ENCODE measurements at regions not wholly inside any gene's neighbourhood (a gene's known extent, or its start where the extent isn't known, plus 50 kb on each side); places are given as distances from the start of the nearest gene placed in this dataset.

DNA sequence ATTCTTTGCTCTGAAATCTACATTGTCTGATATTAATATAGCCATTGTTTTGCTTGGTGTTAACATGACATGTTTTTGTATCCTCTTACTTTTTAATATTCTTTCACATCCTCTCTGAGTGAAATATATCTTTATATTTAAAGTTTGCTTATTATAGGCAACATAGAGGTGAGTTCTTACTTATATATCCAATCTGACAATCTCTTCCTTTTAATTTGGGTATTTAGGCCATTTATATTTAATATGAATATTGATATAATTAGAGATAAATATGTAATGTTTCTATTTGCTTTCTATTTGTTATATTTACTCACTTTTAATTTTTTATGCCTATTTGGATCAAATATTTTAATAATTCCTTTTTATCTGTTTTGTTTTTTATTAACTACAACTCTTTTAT is 554.1 kb upstream of the SALL1 start:
- DNase-seq, result no peak

DNA sequence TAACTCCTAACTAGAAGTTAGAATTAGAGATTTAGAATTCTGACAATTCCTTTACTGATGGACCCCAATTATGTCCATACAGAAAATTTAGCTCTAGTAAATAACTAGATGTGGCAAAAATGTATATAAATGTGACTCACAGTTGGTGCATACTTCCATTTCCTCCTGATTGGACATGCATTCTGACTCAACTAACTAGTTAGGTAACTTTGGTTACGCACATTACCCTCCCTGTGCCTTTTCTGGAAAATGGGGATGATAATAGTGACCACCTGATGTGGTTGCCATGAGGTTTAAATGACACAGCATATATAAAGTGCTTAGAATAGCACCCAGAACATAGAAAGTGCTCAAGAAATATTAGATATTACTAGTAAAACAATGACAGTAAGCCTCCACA is 550.0 kb upstream of the SALL1 start:
- DNase-seq, result no peak

DNA sequence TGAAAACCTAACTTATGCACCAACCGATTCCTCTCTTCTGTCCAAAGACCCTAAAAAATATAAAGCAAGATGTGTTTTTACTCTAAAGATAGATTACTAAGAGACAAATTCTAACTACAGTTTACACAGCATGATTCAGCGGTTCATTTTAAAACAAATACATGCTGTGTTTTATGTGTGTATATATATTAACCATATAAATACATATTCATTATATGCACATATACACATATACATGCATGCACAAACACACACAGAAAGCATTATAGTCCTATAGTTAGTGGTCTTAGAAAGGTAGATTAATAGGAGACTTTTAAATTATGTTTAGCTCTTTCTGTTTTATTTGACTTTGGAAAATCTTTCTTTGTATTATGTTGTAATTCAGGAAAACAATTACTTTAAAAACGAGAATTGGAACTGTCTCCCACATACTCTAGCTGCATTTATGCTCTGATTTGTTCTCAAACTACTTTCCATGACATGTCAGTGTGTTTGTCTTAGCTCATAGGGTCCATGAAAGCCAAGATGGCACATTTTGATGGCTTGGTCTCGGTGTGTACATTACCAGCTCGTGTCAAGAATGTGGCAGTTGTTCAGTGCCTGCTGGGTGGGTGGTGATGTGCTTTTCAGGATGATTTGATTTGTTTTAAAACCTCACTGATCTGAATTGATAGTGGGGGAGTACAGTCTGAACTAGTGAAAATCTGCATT is 548.8 kb upstream of the SALL1 start:
- no peak for DNase-seq

DNA sequence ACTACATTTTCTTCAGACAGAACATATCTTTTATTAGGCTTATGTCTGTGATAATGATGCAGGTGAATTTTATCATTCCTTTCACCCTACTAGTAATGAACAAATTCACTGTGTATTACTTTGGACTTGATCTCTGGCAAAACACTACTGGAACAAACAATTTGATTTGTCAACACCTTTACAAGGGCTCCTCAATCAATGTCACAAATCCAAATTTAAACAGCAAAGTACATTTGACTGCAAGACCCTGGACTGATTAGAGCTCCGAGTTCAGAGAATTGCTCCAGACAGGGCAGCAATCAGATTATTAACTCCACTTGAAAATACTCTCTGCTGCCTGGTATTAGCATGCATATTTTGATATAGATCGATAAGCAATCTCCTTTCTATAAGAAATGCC is 547.6 kb upstream of the SALL1 start:
- DNase-seq, result no peak

DNA sequence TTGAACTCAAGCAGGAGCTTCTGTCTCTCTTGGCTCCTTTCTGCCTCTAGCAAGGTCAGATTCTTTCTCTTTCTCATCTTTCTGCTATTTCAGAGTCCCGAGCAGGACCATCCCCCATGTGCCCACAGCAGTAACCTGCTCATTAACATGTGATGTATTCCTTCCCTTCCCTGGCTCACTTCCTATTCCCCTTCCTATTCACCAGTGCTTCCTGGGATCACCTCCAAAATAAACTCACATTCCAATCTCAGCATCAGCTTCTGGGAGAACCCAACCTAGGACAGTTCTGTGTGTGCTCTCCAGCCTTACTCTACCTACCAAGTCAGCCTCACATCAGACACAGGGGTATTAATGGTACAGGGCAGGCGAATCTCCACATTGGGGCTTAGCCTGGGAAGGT is 546.4 kb upstream of the SALL1 start:
- DNase-seq, result no peak

DNA sequence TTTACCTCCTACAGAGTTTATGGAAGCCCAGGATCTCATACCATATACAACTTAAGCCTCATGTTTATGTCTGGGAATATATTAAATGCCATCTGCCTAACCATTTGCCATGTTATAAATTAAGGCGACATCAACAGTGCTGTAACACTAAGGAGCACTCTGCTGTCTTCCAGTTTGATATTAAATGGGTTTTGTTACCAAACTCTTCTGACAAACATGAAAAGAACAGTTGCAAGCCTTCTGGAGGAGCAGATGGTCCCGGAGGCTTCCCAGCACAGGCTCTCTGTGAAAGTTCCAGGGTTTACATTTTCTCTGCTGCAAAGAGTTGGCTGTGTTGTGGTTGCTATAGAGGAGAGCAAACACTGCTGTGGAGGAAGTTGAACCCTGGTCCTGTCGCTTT is 545.3 kb upstream of the SALL1 start:
- DNase-seq, result no peak

DNA sequence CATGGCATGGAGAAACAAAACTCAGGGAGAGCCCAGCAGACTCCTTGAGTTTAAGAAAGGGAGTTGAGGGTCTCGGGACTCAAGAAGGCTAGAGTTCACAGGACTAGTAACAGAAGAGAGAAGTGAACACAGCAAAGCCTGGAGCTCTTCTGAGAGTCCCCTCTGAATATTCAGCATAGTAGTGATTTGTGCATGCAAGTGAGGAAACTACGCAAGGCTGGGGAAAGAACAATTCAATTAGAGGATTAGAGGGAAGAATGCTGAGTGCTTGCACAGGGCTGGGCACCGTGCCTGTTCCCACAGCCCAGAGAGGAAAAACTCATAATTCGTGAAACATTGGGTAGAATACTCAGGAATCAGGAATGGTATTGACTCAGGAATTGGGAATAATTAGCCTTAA is 540.0 kb upstream of the SALL1 start:
- DNase-seq, result no peak

DNA sequence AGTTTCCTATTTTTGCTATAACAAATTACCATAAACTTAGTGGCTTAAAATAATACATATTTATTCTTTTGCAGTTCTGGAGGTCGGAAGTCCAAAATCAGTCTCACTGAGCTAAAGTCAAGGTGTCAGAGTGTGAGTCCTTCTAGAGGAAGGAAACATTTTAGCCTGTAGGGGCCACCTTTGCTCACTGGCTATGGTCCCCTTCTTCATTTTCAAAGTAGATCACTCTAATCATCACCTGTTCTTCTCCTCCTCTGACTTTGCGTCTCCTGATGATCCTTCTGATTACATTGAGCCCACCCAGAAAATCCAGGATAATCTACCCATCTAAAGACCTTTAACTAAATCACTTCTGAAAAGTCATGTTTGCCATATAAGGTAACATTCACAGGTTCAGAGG is 534.4 kb upstream of the SALL1 start:
- DNase-seq, result no peak

DNA sequence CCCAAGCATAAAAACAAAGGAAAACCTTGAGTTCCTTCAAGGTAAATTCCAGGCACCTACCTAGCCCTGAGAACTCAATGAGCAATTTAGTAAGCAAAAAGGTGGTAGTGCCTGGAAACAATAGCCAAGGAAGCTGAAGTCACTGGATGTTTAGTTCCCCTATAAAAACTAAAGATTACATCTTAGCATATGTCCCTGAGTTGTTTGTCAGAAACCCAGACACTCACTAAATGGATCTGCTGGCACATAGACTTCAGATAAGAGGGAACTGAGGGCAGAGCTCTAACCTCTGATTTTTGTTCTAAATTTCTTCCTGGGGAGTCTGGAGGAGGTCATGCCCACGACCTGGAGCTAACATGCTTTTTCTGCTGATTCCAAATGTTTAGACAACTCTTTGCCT is 532.8 kb upstream of the SALL1 start:
- no peak for DNase-seq

DNA sequence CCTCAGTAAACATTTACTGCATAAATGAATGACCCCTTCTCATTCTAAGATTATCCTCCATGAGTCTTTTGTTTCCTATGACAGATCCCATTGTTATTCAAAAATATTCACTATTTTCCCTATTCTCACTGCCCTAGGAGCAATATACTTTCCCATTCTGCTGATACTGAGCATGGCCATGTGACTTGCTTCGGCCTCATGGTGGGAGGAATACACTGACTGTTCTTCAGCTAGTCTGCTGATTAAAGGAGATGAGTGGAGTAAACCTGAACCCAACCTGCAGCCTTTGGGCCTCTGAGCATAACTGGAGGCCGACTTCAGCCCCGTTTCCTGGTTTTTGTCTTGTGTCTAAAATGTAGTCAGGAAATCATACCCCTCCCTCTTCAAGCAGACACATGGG is 531.8 kb upstream of the SALL1 start:
- DNase-seq, result no peak

DNA sequence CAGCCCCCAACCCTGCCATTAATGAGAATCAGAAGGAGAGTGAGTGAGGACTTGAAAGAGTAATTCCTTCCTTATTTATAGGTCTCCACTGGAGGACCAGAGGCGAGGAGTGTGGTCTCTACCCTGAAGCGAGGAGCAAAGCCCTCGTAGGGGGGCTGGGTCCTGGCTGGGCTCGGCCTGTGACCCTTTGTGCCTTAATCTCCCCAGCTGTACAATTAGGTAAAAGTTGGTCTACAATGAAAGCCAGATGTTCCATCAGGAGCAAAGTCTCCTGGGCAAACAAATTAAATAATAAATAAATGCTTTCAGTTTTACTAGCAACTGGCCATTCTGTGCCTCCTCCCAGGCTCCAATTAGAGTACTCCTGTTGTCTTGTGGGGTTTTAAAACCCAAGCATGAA is 523.5 kb upstream of the SALL1 start:
- DNase-seq, result no peak

DNA sequence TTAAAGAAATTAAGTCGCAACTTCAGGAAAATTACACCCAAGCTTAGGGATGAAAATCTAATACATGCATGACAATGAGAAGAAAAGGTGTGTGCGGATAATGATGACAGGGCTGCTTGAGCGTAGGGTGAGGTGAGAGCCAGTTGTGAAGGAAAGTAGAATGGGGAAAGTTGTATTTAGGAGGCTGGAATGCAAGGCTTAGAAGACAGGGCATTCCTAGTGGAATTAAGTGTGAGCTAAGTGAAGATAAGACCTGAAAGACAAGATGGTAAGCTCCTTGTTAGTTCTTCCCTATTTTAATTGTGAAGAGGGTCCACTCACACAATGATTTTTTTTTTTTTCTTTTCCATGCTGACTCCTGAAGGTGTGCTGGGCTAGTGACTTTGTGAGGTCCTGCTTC is 519.5 kb upstream of the SALL1 start:
- no peak for DNase-seq

DNA sequence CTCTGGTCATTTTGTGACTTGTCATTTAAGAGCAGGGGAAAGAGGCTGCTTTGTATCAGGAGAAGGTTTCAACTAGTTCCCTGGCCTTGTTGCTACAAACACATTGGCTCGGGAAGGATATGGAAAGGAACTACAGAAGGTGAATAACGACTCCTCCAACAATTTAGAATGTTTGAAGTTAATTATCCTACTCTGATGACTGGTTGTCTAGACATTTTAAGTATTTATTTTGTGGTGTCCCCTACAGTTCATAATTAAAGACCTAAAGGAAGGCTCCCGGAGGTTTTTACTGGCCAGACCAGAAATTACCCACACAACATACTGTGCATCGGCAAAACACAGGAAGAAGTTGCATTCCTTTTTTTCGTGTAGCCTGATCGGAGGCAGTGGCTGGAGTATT is 515.8 kb upstream of the SALL1 start:
- no peak for DNase-seq

DNA sequence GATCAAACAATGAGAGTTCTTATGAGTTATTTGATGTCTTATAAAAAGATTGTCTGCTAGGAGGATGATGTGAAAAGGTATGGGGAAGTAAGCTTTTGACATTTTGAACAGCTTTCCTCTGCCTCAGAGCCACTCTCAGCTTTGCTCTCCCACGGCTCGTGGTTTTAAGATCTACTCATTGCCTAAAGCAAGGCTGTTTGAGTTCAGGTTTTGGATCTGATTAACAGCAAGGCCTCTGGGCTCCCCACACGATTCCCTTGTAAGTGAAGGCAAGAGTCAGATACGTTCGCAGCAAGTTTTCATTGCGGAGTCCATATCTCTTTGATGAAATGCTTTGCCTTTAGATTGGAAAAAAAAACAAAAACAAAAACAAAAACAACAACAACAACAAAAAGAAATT is 515.0 kb upstream of the SALL1 start:
- DNase-seq, result no peak

DNA sequence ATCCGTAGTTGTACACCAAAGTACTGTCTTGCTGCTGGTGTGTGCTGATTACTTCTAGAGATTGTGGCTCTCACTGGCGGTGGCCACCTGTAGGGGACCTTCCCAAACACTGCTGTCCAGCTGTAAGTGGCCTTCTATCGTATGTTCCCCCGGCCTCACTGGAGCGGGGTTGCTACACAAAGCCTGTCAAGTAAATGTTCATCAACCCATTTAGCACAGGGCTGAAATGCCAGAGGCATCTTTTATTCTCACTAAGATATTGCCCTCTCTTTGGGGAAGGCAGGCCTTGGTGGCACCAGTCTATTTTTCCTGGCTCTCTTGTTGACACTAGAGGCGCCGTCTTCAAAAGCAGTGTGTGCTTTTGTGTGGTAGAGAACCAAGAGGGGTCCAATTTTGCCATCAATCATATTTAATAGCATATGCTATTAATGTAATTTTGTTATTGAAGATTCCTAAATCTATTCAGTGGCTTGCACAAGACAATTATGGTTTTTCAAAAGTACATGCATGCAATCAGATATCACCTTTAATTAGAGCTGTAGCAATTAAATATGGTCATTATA is 514.4 kb upstream of the SALL1 start:
- DNase-seq, result no peak

DNA sequence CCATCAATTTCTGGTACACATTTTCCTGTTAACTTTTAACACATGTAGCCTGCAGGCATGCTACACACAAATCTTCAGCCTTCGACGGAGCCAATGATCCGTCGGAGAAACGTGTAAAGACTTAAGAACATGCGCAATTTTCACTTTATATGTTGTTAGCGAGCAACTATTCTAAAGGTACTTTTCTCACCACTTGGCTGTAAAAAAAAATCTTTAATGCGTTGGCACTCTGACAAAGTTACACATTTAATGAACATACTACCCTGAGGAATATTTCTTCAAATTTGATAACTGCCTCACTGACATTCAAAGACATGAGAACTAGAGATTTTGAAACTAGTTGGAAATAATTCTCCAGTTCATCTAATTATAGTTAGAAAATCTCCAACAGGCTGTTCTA is 507.5 kb upstream of the SALL1 start:
- no peak for DNase-seq

DNA sequence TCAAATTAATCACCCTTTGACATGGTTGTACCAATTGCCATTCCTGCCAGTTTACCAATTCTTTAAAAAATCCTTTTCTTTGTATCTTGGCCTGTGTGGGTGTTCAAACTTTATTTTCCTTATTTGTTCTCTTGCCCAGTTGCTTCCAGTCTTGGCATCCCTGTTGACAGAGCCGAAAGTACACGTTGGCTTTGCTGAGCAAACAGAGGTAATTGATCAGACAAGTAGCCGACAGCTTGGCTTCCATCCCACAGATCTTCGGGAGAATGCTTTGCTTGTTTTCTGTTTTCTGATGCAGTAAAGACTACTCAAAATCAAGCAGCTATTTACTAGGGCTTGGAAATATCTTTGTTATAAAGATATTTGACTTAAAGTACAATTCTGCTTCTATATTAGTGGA is 506.8 kb upstream of the SALL1 start:
- DNase-seq, result no peak

DNA sequence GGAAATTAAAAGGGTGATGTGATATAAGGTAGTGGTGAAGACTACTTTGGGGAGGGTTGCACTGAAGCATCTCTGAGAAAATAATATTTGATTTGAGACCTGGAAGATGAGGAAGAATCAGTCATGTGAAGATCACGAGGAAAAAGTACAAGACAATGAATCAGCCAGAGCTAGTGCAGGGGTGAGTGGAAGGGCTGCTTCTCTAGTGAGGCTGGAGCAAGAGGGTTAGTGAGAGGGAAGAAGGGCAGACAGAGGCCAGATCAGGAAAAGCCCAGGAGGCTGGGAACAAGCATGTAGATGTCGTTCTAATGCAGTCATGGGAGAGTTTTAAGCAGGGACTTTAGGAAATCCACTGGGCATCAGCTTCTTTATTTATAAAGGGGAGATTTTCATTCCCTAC is 504.2 kb upstream of the SALL1 start:
- DNase-seq, result no peak

DNA sequence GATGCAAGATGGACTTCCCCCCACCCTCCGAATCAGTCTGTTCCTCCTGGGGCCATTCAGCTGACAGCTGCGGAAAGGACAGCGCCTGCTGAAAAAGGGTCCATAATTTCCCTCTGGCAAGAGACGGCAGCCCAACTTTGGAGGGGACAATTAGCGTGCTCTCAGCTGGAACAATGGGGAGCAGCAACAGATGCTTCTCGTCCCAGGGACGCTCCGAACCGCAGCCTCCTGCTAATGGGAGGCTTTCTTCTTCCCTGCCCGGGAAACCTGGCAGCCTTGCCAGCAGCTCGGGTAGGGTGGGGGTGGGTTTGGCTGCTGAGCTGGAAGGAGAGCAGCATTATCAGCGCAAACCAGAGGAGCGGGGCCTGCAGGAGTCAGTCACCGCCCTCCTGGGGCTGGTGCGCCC is 500.0 kb upstream of the SALL1 start:
- no peak for DNase-seq

DNA sequence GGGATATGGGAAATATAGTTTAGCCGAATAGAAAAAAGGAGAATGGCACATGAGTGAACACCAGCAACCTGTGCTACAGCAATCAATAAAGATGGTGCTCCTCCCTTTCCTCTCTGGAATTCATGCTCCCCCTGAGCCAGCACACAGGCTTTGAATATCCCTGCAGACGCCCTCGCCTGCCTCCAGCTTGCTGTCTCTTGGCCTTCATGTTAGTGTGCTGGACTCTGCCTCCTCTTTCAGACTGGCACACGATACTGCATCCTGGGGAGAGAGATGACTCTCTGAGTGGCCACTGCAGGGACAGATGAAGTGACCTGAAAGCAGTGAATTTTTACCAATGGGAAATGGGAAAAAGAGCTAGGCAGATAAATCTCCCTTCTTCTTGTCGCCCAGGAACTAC is 498.6 kb upstream of the SALL1 start:
- no peak for DNase-seq

DNA sequence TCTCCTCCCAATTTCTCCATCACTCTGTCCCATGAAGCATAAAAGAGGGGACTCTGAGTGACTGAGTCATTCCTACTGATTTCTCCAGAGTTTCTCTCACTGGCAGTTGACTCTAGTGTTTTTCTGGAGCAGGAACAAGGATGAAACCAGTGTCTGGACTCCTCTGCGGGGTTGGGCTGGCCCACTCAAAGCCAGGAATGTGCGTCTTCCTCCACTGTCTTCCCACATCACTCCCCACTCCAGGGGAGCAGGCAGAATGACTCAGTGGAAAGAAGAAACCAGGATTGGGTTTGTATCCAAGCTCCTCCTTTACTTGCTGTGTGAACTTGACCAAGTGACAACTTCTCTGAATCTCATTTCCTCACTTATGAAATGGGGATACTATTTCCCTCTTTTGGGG is 497.5 kb upstream of the SALL1 start:
- DNase-seq, result no peak

DNA sequence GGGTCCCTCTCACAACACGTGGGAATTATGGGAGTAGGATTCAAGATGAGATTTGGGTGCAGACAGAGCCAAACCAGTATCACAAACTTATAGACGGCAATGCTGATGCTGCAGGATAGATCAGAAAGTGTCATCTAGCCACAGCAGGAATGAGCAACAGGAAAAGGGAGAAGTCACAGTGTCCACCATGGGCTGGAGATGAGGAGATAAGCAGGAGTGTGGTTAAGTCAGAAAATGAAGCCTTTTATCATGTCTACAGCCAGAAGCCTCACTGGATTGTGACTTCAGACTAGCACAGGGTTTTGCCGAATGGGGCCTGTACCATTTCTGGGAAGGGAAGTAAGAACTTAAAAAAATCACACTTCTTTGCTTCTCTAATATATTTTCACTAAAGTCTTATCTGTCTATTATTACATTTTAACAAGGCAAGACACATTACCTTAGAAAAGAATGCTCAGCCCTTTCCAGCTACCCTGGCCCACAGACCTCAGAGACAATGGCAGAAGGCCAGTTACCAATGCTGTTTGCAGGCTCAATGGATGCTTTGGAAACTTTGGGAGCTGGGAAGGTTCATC is 490.2 kb upstream of the SALL1 start:
- no peak for DNase-seq

DNA sequence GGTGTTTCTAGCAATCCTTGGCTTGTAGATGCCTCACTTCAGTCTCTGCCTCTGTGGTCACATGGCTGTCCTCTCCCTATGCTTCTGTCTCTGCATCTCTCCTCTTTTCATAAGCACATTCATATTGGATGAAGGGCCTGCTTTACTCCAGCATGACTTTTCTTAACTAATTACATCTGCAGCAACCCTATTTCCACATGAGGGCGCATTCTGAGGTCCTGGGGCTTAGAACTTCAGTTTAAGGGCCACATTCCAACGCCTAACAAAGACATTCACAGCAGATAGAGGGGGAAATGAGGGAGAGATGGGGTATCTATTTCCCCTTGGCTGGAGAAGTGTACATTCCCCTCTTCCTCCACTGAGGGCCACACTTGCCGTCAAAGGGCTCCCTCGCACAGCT is 489.1 kb upstream of the SALL1 start:
- no peak for DNase-seq

DNA sequence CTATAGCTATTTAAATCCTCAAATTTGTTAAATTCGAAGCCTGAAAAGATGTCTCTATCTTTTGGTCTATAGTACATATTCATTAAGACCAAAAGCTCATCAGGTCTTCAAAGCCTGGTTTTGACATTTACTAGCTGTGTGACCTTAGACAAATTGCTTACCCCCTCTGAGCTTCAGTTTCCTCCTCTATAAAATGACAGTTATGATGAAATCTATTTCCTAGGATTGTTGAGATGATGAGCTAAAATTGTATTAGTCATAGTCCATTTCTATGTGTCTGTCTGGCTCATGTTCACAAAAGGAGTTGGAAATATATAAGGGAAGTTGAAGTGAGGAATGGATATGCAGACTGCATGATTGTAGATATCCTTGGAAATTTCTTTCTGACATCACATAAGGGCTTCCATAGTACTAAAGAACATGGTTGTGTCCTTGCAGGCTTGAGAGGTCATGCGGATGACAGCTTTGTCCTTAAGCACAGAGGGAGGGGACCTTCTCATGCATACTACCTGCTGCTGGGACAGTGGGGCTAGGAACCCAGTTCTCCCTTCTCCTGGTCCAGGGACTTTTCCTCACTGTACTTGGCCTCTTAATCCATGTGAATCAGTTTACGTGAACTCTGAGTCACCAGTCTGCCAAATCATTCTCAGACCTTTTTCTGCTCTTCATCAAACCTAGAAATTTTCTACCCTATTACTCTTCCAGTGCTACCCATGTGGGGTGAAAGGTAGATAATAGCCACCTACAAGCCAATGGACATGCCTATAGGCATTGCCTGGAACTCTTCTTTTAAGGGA is 487.5 kb upstream of the SALL1 start:
- no peak for DNase-seq
